Sciatic nerve (tissue), 2 donors: ENCODE measurements at regions not wholly inside any gene's neighbourhood (a gene's known extent, or its start where the extent isn't known, plus 50 kb on each side); places are given as distances from the start of the nearest gene placed in this dataset.
"Not testable (repeated sequence)": the region's sequence is repeated elsewhere in the genome, so short reads cannot be mapped to it uniquely, and the experiment has no call there.

Experiments used
- ATAC-seq: fragments of 200-7000 bp; cut with Tn5 transposase; one replicate; pipeline ENCODE4 v1.9.1; 2020; ENCODE audit warnings: mild to moderate bottlenecking, moderate library complexity
- DNase-seq: peaks from one replicate; pipeline ENCODE4 v3.0.0-alpha.2; 2020; ENCODE audit warnings: low spot score
- intact Hi-C: fragments of 100-400 bp; cut with DNase I; formaldehyde crosslinking; loops from one replicate; pipeline ENCODE4 v1.14.2; 2022
- donor health status: DM: no; HTN: no; CAD: no.
- donor health status: DM: no; HTN: no; CAD: no.

DNA sequence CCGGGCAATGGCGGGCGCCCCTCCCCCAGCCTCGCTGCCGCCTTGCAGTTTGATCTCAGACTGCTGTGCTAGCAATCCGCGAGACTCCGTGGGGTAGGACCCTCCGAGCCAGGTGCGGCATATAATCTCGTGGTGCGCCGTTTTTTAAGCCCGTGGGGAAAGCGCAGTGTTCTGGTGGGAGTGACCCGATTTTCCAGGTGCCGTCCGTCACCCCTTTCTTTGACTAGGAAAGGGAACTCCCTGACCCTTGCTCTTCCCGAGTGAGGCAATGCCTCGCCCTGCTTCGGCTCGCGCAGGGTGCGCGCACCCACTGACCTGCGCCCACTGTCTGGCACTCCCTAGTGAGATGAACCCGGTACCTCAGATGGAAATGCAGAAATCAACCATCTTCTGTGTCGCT is 171.9 kb downstream of the GALR1 start:
- ATAC-seq, intact Hi-C loops, DNase-seq: not testable (repeated sequence)

DNA sequence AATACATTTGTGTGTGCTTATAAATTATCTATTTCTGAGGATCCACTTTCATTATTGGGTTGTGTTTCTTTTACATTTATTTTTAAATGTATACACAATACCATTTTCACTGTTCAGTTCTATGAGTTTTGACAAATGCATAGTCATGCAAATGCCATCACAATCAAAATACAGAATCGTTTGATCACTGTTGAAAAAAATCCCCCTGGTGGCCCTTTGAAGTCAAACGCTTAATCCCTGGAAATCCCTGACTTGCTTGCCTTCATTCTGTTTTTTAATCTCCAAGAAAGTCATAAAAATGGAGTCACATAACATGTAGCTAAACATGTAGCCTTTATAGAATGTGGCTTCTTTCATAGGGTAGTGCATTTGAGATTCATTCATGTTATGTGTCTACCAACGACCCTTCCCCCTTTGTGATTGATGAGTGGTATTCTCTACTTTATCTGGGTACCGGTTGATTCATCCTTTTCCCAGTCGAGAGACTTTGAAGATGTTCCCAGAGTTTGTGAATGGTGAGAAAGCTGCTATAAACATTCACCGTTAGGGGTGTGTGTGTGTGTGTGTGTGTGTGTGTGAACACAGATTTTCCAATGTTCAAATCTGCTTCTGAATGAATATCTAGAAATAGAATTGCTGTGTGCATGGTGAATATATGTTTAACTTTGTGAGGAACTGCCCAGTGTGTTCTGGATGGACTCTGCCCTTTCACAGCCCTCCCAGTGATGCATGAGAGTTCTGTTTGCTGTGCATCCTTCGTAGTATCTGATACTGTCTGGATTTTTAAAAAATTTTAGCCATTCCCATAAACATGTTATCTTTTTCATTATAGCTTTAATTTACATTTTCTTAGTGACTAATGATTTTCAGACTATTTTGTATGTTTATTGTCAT is 173.6 kb downstream of the GALR1 start:
- DNase-seq: no peak
- intact Hi-C loops: no loop called here
- no peak for ATAC-seq

DNA sequence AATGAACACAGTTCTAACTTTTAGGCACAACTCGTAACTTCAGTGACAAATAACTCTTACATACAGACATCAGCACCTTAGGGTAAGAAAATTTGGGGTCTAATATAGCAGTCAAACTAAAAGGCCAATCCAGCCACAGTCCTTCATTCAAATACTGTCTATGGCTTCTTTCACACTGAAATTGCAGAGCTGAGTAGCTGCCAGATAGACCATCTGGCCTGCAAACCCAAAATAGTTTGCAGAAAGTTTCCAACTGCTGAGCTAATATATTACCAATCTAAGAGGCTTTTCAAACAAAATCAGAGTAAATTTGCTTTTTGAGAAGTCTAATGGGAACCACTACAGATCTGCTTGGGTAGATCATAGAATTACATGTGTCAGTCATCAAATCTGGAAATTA is 183.4 kb downstream of the GALR1 start:
- DNase-seq (no peak), ATAC-seq (no peak)
- intact Hi-C loops: no loop called here

DNA sequence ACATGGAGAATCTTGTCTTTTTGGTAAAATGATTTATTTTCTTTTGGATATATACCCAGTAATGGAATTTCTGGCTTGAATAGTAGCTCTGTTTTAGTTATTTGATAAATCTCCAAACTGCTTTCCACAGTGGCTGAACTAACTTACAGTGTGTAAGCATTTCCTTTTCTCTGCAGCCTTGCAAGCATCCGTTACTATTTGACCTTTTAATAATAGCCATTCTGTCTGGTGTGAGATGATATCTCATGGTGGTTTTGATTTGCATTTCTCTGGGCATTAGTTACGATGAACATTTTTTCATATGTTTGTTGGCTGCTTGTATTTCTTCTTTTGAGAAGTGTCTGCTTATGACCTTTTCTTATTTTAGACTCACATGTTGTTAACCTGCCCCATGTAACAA is 190.2 kb downstream of the GALR1 start:
- intact Hi-C loops: no loop called here
- ATAC-seq (no peak), DNase-seq (no peak)

DNA sequence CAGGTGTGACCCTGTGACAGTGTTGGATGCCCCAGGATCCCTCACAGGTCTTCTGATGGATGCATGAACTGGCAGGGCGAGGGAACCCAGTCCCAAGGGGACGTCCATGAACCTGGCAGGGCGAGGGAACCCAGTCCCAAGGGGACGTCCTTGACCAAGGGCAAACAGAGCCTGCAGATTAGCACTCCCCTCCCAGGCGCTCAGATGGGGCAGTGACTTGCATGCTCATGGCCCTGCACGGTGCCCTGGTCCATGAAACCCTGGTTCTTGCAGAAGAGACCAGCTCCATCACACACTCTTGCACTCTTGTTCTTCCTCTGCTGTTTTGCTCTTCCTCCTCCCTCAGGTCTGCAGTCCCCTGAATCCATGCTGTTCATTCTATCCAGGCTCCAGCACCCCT is 192.7 kb downstream of the GALR1 start:
- no peak for ATAC-seq
- intact Hi-C loops: no loop called here
- no peak for DNase-seq

DNA sequence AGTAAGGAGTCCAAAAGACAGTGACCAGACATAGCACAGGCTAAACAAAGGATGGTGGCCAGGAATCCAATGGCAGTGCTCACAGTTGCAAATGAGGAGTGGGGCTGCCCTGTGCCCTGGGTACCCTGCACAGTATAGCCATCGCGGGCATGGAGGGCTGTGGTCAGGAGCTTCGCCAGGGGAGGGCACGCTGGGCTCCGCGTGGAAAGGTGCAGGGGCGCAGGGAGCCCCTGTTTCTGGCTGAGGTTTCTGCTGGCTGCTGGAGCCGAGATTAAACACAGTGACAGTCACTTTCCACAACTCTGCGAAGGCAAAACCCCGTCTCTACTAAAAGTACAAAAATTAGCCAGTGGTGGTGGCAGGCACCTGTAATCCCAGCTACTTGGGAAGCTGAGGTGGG is 194.7 kb downstream of the GALR1 start:
- DNase-seq (no peak), ATAC-seq (no peak)
- intact Hi-C loops: no loop called here

DNA sequence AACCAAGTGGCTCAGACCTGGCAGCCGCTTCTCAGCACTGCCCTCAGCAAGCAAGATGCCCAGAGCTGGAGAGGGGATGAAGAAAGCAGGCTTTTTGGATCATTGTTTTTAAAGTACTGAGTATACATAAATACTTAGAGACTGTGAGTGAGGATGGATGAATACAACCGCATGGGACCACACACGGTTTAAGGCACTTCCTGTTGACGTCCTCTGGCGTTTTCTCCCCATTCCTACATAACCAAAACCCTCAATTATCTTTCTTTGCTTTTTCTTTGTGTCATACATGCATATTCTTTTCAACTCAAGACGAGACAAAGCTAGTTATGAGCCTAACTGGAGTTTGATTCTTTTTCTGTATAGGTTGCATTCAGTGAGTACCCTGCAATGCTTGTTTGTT is 198.4 kb downstream of the GALR1 start:
- intact Hi-C loops: no loop called here
- DNase-seq (no peak), ATAC-seq (no peak)

DNA sequence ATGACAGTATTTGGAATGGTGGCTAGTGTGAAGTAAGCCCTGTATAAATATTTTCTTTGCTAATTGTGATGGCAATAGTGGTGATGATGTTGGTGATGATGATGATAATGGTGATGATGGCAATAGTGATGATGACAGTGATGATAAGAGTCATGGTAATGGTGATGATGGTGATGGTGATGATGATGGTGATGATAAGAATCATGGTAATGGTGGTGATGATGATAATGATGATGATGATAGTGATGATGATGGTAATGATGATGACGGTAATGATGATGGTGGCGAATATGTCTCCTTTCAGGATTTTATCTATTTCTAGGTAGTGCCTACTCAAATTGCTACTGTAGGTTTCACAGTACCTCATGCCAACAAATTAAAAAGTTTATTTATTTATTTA is 205.4 kb downstream of the GALR1 start:
- intact Hi-C loops: no loop called here
- ATAC-seq (no peak), DNase-seq (no peak)

DNA sequence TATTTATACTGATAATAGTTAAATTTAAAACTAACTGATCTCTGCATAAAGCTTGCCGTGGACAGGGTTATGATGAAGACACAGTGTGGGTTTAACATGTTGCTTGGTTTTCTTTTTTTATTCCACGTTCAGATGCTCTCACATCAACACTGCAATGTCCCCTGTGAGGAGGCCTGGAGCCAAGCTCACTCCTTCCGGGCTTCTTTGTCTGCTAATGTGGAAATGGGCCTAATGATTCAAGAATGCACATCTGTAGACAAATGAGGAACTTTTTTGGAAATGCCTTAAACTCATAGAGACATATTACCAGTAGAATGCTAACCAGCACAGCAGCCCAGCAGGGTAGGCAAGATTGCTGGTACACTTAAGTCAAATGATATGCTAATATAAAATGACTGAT is 208.0 kb downstream of the GALR1 start:
- ATAC-seq (peak; percentile 45), DNase-seq (no peak)
- intact Hi-C loops: no loop called here

DNA sequence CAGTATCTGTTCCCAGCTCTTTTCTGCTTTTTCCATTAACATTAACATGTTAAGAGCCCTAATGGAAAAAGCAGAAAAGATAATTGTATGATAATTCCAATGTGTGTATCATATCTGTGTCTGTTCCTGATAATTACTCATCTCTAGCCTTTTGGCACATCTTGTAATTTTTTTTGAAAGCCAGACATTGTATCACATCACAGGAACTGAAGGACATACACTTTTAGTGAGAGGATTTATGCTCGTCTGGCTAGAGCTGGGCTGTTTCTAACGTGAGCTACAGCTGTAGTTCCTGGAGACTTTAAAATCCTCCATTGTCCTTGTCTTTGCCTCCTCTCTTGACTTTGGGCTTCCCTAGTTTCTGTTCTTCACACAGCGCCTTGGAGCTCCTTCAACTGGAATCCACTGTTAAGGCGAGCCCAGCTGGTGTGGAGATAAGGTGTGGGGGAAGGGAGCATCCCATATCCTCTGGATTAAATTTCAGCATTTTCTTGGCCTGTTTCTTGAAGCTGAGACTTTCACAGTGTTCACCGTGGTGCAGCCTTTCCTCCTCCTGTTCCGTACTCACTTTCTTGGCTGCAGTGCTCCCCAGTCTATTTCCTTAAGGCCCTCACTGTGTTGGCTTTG is 211.5 kb downstream of the GALR1 start:
- DNase-seq (no peak), ATAC-seq (no peak)
- intact Hi-C loops: no loop called here

DNA sequence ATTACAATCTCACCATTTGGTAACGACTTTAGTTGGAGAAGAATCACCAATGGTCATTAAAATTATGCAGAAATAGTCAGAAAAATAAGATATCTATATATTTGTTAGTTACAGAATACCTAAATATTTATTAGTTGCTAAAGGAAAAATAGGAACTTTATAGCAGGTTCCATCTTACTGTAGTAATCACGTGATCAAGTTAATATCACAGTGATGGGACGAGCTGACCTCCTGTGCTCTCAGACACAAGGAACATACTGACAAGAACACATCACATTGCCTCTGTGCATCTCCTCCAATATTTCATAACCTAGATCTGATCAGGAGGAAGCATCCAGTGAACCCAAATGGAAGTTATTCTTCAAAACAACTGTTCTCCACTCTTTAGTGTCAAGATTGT is 215.3 kb downstream of the GALR1 start:
- DNase-seq (no peak), ATAC-seq (no peak)
- intact Hi-C loops: no loop called here

DNA sequence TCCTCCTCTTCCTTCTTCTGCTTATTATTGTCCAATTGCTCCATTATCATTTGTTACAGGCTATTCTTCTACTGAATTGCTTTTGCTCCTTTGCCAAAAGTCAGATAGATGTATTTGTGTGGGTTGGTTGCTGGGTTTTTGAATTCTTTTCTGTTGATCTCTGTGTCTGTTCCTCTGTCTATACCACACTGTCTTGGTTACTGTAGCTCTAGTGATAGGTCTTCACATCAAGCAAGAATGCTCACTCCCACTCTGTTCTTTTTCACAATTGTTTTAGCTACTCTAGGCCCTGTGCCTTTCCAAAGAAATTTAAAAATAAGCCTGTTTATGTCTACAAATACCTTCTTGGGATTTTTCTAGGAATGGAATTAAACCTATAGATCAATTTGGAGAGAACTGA is 217.2 kb downstream of the GALR1 start:
- ATAC-seq (no peak), DNase-seq (no peak)
- intact Hi-C loops: no loop called here

DNA sequence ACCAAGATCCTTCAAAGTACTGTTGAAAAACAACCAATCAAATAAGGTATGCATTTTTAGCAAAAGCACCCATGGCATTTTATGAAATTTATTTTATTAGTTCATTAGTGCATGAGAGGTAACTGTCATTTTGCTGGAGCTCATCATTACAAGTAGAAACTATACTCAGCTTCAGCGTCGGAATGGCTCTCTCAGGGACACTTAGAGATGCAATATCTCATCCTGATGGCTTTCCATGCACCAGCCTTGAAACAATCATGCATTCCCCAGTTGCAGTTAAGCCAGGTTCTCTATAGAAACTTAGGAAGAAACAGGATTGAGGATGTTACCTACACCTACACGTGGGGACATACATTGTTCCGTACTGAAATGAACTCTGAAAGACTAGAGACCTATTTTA is 219.5 kb downstream of the GALR1 start:
- no peak for ATAC-seq
- DNase-seq: no peak
- intact Hi-C loops: no loop called here

DNA sequence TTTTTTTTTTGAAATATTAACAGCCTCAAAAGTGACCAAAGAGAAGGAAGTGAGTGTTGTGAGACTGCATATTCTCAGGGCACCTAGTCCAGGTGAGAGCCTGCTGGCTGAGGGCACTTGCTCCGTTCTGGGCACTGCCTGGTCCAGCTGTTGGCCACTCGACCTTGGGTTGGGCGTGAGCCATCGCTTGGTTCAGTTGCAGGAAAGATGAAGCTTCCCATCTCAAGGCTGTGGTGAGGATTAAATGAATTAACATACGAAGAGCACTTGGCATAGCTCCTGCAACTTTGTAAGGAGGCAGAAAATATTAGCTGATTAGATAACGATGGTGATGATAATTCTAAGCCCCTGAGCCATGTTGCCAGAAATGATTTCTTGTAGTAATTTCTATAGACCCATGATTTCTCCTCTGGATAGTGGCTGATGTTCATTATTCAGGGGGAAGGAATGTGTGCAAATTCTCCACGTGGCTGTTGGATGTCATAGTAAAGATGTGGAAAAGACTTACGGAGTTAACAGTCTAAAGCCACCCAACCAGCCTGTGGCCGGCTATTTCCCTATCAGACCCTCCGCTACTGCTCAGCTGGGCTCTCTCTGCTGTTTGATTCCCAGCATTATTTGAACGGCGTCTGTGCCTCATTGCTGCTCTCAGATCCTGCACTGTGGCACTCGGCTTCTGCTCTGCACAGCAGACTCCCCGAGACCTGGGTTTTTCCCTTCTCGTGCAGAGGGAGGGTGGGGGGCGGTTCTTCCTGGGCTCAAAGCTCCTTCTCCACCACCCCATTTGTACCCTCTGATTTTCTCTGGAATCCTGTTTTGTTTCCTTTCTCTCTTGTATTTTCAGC is 221.1 kb downstream of the GALR1 start:
- ATAC-seq (no peak), DNase-seq (no peak)
- intact Hi-C loops: no loop called here

DNA sequence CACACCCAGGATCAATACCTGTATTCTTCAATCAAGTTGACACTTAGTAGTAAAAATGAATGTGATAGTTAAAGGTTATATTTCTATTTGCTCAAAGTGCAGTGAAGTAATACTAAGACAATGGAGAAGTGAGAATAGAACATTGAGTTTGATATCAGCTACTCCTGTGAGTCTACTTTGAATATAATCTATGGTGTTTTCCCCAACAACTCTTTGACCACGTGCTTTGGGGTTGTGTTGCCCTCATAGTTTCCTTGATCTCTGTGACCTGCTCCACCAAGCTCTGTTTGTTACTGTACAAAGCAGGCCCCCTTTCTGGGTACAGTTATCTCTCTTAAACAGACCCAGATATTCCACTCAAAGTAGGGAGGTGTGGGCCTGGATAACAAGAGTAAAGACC is 222.9 kb downstream of the GALR1 start:
- no peak for DNase-seq
- ATAC-seq: no peak
- intact Hi-C loops: no loop called here

DNA sequence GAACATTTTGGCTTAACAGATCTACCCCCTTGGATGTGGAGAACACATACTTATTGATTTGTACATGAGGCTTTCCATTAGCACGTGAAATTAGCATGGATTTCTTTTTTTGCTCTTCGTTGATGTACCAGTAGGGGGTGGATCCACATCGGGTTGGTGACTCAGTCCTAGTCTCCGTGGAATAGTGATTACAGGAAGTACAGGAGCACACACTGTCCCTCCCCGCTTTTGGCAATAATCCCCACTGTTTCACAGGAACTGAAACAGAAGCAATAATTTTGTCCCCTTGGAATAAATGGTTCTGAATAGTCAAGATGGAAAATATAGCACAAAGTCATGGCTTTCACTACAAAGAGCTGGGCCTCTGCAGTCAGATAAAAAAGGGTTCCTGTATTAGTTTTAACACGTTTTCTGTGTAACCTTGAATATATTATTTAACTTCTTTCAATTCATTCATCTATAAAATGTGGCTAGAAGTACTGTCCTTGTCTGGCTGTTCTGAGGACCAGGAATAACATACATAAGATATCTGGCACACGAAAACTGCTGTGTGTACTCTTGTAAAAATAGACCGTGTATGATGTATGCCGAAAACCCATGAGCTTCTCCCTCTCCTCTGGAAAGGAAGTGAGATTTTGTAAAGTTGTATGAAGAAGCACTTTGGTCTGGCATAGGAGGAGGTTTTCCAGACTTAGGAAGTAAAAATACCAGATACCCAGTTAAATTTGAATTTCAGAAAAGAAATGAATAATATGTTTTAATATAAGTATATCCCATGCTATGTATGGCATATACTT is 229.2 kb downstream of the GALR1 start:
- DNase-seq (no peak), ATAC-seq (peak; percentile 96)
- intact Hi-C loops: no loop called here

DNA sequence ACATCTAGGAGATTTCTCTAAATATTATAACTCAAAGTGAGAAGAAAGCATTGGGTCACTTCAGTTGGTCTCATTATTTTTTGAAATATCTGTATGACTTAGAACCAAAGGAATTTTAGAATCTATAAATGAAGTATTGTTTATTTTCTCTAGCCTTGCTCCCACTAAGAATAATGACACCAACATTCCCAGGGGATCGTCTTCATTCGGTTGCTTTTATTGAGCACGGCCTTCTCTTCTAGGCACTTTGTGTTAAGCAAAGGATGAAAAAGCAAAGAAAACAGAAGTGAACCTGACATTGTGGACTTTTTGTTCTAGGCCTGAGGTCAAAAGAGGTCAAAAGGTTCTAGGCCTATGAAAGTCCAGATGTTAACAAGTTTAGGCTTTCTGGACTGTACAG is 231.9 kb downstream of the GALR1 start:
- DNase-seq: no peak
- intact Hi-C loops: no loop called here
- ATAC-seq: no peak

DNA sequence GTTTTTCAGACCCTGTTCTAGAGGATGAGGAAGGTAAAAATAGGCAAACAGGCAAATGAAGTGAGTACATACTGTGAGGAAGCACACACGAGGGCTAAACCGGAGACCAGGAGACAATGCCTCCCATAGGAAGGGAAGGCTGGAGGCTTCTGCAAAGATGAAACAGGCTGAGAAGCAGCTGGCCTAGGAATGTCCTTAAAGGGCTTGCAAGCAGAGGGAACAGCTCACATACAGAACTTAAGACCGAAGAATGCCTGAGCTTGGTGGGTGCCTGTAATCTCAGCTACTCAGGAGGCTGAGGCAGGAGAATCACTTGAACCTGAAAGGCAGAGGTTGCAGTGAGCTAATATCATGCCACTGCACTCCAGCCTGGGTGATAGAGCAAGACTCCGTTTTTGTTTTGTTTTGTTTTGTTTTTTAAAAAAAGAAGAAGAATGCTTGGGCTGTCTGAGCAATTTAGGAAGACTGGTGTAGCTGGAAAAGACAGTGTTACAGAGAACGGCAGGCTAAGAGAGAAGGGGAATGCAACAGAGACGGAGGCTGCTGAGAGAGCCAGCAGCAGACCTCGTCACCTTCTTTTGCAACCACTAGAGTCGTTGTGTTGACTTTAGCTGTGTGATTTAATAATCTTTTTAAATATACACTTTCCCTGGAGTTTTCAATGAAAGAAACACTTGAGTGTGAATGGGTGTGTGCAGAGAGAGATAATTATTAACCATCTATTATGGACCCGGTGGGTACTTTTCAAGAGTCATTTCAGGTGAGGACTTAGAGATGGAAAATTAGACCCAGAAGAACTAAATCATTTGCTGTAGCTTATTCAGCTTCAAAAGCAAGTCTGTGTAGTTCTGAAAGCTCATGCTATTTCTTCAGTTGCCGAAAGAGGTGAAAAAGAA is 232.8 kb downstream of the GALR1 start:
- no peak for ATAC-seq
- intact Hi-C loops: no loop called here

More for the DNA sequence above, 232.8 kb downstream of the GALR1 start:
- DNase-seq: no peak
